ENCODE measurements at regions not wholly inside any gene's neighbourhood (a gene's known extent, or its start where the extent isn't known, plus 50 kb on each side); places are given as distances from the start of the nearest gene placed in this dataset.
A peak's percentile ranks its signal among the peaks of the same experiment; 100 is the strongest.
"Not testable (repeated sequence)": the region's sequence is repeated elsewhere in the genome, so short reads cannot be mapped to it uniquely, and the experiment has no call there.

DNA sequence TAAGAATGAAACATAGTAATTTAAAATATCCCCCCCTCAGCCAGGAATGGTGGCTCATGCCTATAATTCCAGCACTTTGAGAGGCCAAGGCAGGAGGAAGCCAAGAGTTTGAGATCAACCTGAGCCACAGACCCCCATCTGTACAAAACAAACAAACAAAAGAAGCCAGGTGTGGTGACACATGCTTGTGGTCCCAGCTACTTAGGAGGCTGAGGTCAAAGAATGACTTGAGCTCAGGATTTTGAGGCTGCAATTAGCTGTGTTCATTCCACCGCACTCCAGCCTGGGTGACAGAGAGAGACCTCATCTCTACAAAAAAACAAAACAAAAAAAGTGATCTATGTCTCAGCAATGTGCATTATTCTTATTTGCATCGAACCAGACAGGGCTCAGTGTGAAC is 800.8 kb downstream of the MCTP2 start:
- peaks cover 0 to 2% of the 10 kb centered on the region in 2 experiments for H3K4me1 ChIP-seq (ENCODE audit: control insufficient read depth in 1 of 2, insufficient read depth in 2 of 2, low read length in 2 of 2)
- no peak for DNase-seq
- no peak overlapping the region for H2BK5ac ChIP-seq (ENCODE audit: low read depth, low read length, poor library complexity)
- H3K23ac ChIP-seq (ENCODE audit: low read length), result no peak overlapping the region
- H3K4ac ChIP-seq (ENCODE audit: low read depth, low read length), result no peak overlapping the region
- H3K9me3 ChIP-seq (ENCODE audit: insufficient read depth, low read depth, low read length), result no peaks in the 10 kb centered on the region
- H3K14ac ChIP-seq (ENCODE audit: low read length), result no peak overlapping the region
- no peak overlapping the region for H3K18ac ChIP-seq (ENCODE audit: low read length)
- H2BK12ac ChIP-seq (ENCODE audit: low read length), result no peak overlapping the region
- no CpG with 5 or more reads among the region's 2 CpGs for WGBS (ENCODE audit: extremely low coverage, insufficient coverage, insufficient read length)
- peak overlapping the region; percentile 37 for H4K91ac ChIP-seq (ENCODE audit: low read depth, low read length)
- H3K79me1 ChIP-seq (ENCODE audit: low read length), result no peaks in the 10 kb centered on the region
- H3K4me3 ChIP-seq (ENCODE audit: low read depth, low read length), result no peak overlapping the region
- H3K79me2 ChIP-seq (ENCODE audit: control insufficient read depth, insufficient read depth, low read length, poor library complexity), result no peaks in the 10 kb centered on the region
- no peak overlapping the region for H4K12ac ChIP-seq (ENCODE audit: low read depth, low read length)
- no peak overlapping the region for H3K27ac ChIP-seq (ENCODE audit: low read depth, low read length)
- no peaks in the 10 kb centered on the region for H3K27me3 ChIP-seq (ENCODE audit: insufficient read depth, low read length)
- no peak overlapping the region for H2AK5ac ChIP-seq (ENCODE audit: low read length)
- H2AFZ ChIP-seq (ENCODE audit: insufficient read depth, low read length, poor library complexity), result no peak overlapping the region
- H4K8ac ChIP-seq (ENCODE audit: low read depth, low read length), result no peak overlapping the region
- no peaks in the 10 kb centered on the region for H3K36me3 ChIP-seq (ENCODE audit: control insufficient read depth in 1 of 2, insufficient read depth in 2 of 2, low read length in 2 of 2)
- H3K9ac ChIP-seq (ENCODE audit: low read length), result no peak overlapping the region
- H2BK120ac ChIP-seq (ENCODE audit: insufficient read depth, low read length, poor library complexity), result no peak overlapping the region
- H3K4me2 ChIP-seq (ENCODE audit: low read length), result no peak overlapping the region

GRCh38 chr15:95035106-95035505 is 803.7 kb downstream of the MCTP2 start:
- no peak overlapping the region for H4K12ac ChIP-seq (ENCODE audit: low read depth, low read length)
- no peak overlapping the region for H4K91ac ChIP-seq (ENCODE audit: low read depth, low read length)
- H3K4me2 ChIP-seq (ENCODE audit: low read length), result no peak overlapping the region
- no peak overlapping the region for H3K27ac ChIP-seq (ENCODE audit: low read depth, low read length)
- H2AK5ac ChIP-seq (ENCODE audit: low read length), result no peak overlapping the region
- H3K4me3 ChIP-seq (ENCODE audit: low read depth, low read length), result no peak overlapping the region
- H2BK120ac ChIP-seq (ENCODE audit: insufficient read depth, low read length, poor library complexity), result no peak overlapping the region
- H3K18ac ChIP-seq (ENCODE audit: low read length), result no peak overlapping the region
- H3K9me3 ChIP-seq (ENCODE audit: insufficient read depth, low read depth, low read length), result peaks cover 2% of the 10 kb centered on the region
- no peak overlapping the region for H3K23ac ChIP-seq (ENCODE audit: low read length)
- H2BK5ac ChIP-seq (ENCODE audit: low read depth, low read length, poor library complexity), result no peak overlapping the region
- H3K9ac ChIP-seq (ENCODE audit: low read length), result no peak overlapping the region
- H3K79me2 ChIP-seq (ENCODE audit: control insufficient read depth, insufficient read depth, low read length, poor library complexity), result no peaks in the 10 kb centered on the region
- no peak for DNase-seq
- no peak overlapping the region for H2AFZ ChIP-seq (ENCODE audit: insufficient read depth, low read length, poor library complexity)
- no peaks in the 10 kb centered on the region for H3K79me1 ChIP-seq (ENCODE audit: low read length)
- no peak overlapping the region for H3K14ac ChIP-seq (ENCODE audit: low read length)
- no peaks in the 10 kb centered on the region for H3K27me3 ChIP-seq (ENCODE audit: insufficient read depth, low read length)
- no peak overlapping the region for H2BK12ac ChIP-seq (ENCODE audit: low read length)
- H4K8ac ChIP-seq (ENCODE audit: low read depth, low read length), result no peak overlapping the region
- no peaks in the 10 kb centered on the region for H3K36me3 ChIP-seq (ENCODE audit: control insufficient read depth in 1 of 2, insufficient read depth in 2 of 2, low read length in 2 of 2)
- WGBS (ENCODE audit: extremely low coverage, insufficient coverage, insufficient read length), result no CpG with 5 or more reads among the region's 3 CpGs
- no peak overlapping the region for H3K4ac ChIP-seq (ENCODE audit: low read depth, low read length)
- H3K4me1 ChIP-seq (ENCODE audit: control insufficient read depth in 1 of 2, insufficient read depth in 2 of 2, low read length in 2 of 2), result peaks cover 0 to 2% of the 10 kb centered on the region in 2 experiments

GRCh38 chr15:95041297-95041696 is 809.9 kb downstream of the MCTP2 start:
- Histone ChIP-seq H3K9ac (ENCODE audit: low read length) (no peak overlapping the region), H3K4me2 (ENCODE audit: low read length) (no peak overlapping the region), H3K23ac (ENCODE audit: low read length) (no peak overlapping the region), H3K9me3 (ENCODE audit: insufficient read depth, low read depth, low read length) (peaks cover 2% of the 10 kb centered on the region), H3K4ac (ENCODE audit: low read depth, low read length) (no peak overlapping the region), H3K14ac (ENCODE audit: low read length) (no peak overlapping the region), H3K4me3 (ENCODE audit: low read depth, low read length) (no peak overlapping the region), H4K91ac (ENCODE audit: low read depth, low read length) (no peak overlapping the region), H3K18ac (ENCODE audit: low read length) (no peak overlapping the region), H3K27ac (ENCODE audit: low read depth, low read length) (no peak overlapping the region), H3K4me1 (ENCODE audit: control insufficient read depth in 1 of 2, insufficient read depth in 2 of 2, low read length in 2 of 2) (no peaks in the 10 kb centered on the region), H3K79me2 (ENCODE audit: control insufficient read depth, insufficient read depth, low read length, poor library complexity) (no peaks in the 10 kb centered on the region), H2BK120ac (ENCODE audit: insufficient read depth, low read length, poor library complexity) (no peak overlapping the region), H2AK5ac (ENCODE audit: low read length) (no peak overlapping the region), H2AFZ (ENCODE audit: insufficient read depth, low read length, poor library complexity) (no peak overlapping the region), H2BK5ac (ENCODE audit: low read depth, low read length, poor library complexity) (no peak overlapping the region), H4K8ac (ENCODE audit: low read depth, low read length) (no peak overlapping the region), H2BK12ac (ENCODE audit: low read length) (no peak overlapping the region), H4K12ac (ENCODE audit: low read depth, low read length) (no peak overlapping the region), H3K79me1 (ENCODE audit: low read length) (no peaks in the 10 kb centered on the region), H3K27me3 (ENCODE audit: insufficient read depth, low read length) (no peaks in the 10 kb centered on the region), H3K36me3 (ENCODE audit: control insufficient read depth in 1 of 2, insufficient read depth in 2 of 2, low read length in 2 of 2) (no peaks in the 10 kb centered on the region)
- no peak for DNase-seq
- WGBS (ENCODE audit: extremely low coverage, insufficient coverage, insufficient read length), result no CpG with 5 or more reads among the region's 1 CpG

DNA sequence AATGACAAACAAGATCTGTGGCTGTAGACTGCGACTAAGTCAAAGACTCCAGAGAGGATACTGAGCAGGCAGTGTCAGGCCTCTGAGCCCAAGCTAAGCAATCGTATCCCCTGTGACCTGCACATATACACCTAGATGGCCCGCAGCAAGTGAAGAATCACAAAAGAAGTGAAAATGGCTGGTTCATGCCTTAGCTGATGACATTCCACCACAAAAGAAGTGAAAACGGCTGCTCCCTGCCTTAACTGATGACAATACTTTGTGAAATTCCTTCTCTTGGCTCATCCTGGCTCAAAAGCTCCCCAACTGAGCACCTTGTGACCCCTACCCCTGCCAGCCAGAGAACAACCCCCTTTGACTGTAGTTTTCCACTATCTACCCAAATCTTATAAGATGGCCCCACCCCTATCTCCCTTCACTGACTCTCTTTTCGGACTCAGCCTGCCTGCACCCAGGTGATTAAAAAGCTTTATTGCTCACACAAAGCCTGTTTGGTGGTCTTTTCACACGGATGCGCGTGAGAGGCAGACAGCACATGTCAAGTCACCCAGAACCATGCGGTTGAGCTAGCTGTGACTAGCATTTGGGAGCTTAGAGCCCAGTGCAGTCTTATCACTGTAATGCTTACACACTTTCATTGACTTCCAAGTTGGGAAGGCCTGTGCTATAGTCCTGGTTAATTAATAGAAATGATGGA is 812.0 kb downstream of the MCTP2 start:
- H2AFZ ChIP-seq (ENCODE audit: insufficient read depth, low read length, poor library complexity); H3K18ac ChIP-seq (ENCODE audit: low read length); H3K4me3 ChIP-seq (ENCODE audit: low read depth, low read length); H2BK5ac ChIP-seq (ENCODE audit: low read depth, low read length, poor library complexity); H3K4ac ChIP-seq (ENCODE audit: low read depth, low read length); H3K23ac ChIP-seq (ENCODE audit: low read length); H3K14ac ChIP-seq (ENCODE audit: low read length); H3K79me2 ChIP-seq (ENCODE audit: control insufficient read depth, insufficient read depth, low read length, poor library complexity); H4K12ac ChIP-seq (ENCODE audit: low read depth, low read length); H3K4me1 ChIP-seq (ENCODE audit: control insufficient read depth in 1 of 2, insufficient read depth in 2 of 2, low read length in 2 of 2); H4K91ac ChIP-seq (ENCODE audit: low read depth, low read length); H3K27me3 ChIP-seq (ENCODE audit: insufficient read depth, low read length); H2AK5ac ChIP-seq (ENCODE audit: low read length); H3K27ac ChIP-seq (ENCODE audit: low read depth, low read length); DNase-seq; H2BK12ac ChIP-seq (ENCODE audit: low read length); H3K9ac ChIP-seq (ENCODE audit: low read length); H3K36me3 ChIP-seq (ENCODE audit: control insufficient read depth in 1 of 2, insufficient read depth in 2 of 2, low read length in 2 of 2); H3K4me2 ChIP-seq (ENCODE audit: low read length); H3K79me1 ChIP-seq (ENCODE audit: low read length); H2BK120ac ChIP-seq (ENCODE audit: insufficient read depth, low read length, poor library complexity); H3K9me3 ChIP-seq (ENCODE audit: insufficient read depth, low read depth, low read length); H4K8ac ChIP-seq (ENCODE audit: low read depth, low read length): not testable (repeated sequence)
- no CpG with 5 or more reads among the region's 9 CpGs for WGBS (ENCODE audit: extremely low coverage, insufficient coverage, insufficient read length)

Data from trophoblast cell (in vitro differentiated cells and primary cell).